Stimulated activated CD8-positive, alpha-beta memory T cell treated with anti-CD3 and anti-CD28 coated beads, Interleukin-4, amount 100 ng/mL, for 4 hours (primary cell): ENCODE measurements at regions not wholly inside any gene's neighbourhood (a gene's known extent, or its start where the extent isn't known, plus 50 kb on each side); places are given as distances from the start of the nearest gene placed in this dataset.

Experiments
- DNase-seq, 2 donors: peaks; one replicate each; pipeline ENCODE4 v3.0.0-alpha.2; 2020; ENCODE audit warnings: low read depth in 2 of 2, low spot score in 1 of 2

DNA sequence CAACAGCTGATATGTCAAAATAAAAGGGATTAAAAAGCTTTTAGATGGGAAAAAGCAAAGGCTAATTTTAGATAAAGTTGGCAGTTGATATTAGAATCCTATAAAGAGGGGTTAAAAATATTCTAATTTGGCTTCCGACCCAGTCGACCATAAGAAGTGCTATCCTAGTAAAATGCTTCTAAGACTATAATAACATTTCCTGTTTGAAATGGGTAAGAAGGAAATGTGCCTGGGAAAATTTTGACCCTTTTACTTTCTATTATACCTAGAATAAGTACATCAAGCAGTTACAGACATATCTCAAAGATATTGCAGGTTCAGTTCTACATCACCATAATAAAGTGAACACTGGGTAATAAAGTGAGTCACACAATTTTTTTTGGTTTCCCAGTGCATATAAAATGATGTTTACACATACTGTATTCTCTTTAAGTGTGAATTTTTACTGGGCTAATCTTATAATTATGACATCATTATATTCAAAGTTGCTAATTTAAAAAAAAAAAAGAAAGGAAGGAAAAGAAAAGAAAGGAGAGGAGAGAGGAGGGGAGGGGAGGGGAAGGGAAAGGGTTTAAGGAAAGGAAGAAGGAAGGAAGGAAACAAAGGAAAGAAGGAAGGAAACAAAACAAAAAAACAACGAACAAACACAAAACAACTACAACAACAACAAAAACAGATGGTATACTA, 308.2 kb upstream of the NR5A2 start:
- DNase-seq = no peak

- DNase-seq = no peak
These were observed 307.0 kb upstream of the NR5A2 start for GRCh38 chr1:199720496-199720895.

DNA sequence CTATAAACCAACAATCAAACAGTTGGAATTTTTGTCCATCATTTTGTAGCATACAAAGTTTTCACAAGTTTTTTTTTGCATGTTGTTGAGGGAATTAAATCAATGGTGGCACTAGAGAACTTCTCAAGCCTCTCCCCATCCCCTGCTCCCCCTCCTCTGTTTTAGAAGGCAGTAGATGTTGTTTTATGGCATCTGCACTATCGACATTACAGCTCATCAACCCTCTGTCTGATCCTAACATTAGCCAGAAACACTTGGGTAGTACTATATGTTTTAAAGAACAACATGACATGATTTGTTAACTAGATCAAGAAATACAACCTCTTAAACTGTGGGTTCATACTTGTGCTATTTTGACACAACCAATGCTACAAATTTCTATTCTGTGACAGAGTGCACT, 306.5 kb upstream of the NR5A2 start:
- DNase-seq = no peak

- no peak for DNase-seq
These were observed 304.1 kb upstream of the NR5A2 start for GRCh38 chr1:199723250-199723956.

- no peak for DNase-seq
These were observed 303.5 kb upstream of the NR5A2 start for GRCh38 chr1:199724049-199724448.

DNA sequence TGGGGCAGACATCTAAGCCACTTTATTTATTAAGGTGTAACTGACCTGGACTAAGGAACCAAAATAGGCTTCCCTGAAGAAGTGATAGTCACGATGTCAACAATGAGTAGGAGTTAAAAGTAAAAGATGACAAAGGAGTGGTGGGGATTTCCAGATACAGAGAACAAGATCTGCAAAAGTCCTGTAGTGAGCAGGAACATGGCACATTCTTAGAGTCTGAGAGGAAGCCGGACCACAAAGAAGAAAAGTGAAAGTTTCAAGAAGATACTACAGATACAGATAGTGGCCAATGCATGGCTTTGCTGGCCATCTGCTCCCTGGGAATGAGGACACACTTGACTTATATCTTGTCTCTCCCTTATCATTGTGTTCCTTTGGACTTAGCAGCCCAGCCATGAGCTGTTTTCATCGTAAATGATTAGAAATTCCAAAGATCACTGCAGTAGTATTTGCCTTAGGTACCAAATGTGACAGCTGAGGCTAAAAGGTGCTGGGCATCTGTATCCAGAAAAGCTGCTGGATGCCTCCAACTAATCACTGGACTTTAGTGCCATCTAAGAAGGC, 302.4 kb upstream of the NR5A2 start:
- DNase-seq = no peak

DNA sequence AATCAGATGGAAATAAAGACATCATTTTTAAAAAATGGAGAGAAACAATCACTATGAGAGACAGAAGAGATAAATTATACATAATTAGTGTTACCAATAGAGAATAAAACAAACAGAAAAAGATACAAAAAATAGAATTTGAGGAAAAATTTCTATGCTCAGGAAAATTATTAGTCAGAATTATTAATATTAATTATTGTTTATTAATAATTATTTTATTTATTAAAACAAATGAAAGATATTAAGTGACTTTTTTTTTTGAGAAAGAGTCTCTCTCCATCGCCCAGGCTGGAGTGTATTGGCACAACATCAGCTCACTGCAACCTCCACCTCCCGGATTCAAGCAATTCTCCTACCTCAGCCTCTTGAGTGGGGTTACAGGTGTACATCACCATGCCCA, 299.8 kb upstream of the NR5A2 start:
- DNase-seq = no peak

DNA sequence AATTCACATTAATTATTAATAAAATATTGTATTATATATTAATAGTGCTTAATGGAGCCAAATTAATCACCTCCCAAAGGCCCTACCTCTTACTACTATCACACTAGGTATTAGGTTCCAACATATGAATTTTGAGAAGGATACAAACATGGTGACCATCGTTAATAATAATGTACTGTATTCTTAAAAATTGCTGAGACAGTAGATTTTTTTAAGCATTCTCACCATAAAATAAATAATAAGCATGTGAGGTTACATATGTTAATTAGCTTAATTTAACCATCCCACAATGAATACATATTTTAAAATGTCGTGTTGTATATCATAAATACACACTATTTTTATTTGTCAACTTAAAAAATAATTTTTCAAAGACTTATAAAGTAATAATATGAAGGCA, 299.2 kb upstream of the NR5A2 start:
- no peak for DNase-seq

DNA sequence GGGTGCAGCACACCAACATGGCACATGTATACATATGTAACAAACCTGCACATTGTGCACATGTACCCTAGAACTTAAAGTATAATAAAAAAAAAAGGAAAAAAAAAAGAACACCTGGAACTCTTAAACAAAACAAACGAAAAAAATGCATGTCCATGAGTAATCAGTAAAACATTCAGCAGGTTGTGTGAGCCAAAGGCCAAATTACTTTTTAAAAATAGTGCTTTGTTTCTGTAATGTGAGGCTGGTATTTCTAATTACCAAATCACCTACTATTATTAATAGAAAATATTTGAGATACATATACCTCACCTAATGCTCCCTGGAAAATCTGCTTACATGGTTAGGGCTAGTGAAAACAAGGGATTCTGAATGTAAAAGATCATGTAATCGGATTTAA, 294.4 kb upstream of the NR5A2 start:
- no peak for DNase-seq

DNA sequence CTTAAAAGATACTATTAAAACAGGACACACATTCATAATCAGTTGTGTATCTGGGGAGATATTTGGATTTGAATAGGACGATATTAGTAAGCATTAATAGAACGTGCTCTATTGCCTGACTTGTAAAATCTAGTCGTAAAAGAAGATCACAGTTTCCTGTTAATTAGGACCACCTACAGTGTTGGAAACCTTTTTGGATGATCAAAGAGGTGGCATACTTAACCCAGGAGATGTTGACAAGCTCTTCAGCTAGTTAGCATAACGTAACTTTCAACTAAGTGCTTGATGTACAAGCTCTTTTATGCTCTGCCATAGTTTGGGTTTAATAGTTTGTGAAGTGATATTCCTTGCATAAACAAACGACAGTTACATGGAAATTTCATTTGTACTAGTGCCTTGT, 293.3 kb upstream of the NR5A2 start:
- DNase-seq = no peak

DNA sequence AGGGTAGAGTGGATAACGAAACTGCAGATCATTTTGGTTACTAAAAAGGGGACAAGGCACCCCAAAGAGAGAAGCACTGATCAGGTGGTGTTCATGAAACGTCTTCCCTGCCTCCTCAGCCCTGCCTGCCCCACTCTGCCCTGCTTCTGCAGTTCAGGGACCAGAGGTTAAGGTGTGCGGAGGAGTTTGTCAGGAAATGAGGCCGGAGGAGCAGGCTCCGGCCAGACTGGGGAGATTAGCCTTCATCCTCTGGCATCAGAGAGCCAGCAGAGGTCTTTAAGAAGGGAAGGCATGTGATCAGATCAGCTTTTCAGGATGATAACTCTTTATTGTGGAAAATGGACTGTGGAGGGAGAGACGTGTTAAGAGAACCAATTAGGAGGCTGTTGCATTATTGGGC, 291.9 kb upstream of the NR5A2 start:
- no peak for DNase-seq

GRCh38 chr1:199736646-199737045, 290.9 kb upstream of the NR5A2 start:
- DNase-seq = no peak

DNA sequence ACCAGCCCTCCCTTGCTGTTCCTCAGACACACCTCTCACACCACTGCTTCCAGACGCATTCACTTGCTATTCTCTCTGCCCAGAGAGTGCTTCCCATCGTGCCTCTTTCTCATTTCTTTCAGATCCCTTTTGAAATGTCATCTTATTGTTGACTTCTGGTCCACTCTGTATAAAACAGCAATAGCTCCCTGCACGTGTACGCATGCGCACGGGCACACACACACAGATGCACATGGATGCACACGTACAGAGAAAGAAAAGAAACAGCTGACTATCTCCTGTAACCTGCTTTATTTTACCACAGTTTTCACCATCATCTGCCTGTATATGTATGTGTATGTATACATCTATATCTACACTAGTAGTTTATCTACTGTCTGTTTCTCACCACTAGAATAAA, 285.9 kb upstream of the NR5A2 start:
- no peak for DNase-seq

DNA sequence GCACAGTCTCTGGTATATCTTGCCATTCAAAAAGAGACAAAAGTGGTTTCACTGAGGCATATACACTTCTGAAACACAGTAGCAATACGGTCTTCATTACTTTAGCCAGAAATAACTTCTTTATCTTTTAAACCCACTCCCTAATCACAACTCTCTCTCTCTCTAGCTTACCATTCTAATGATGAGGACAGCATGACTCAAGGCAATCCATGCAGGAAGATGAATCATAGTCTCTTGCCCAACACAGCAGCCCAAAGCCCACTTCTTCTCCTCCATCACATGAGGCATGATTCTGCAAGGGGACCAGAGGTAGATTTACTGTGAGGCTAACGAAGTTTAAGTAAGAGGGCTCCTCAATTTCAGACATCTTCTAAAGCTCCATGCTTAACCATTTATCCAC, 285.0 kb upstream of the NR5A2 start:
- DNase-seq = no peak

GRCh38 chr1:199743227-199743626, 284.3 kb upstream of the NR5A2 start:
- no peak for DNase-seq

DNA sequence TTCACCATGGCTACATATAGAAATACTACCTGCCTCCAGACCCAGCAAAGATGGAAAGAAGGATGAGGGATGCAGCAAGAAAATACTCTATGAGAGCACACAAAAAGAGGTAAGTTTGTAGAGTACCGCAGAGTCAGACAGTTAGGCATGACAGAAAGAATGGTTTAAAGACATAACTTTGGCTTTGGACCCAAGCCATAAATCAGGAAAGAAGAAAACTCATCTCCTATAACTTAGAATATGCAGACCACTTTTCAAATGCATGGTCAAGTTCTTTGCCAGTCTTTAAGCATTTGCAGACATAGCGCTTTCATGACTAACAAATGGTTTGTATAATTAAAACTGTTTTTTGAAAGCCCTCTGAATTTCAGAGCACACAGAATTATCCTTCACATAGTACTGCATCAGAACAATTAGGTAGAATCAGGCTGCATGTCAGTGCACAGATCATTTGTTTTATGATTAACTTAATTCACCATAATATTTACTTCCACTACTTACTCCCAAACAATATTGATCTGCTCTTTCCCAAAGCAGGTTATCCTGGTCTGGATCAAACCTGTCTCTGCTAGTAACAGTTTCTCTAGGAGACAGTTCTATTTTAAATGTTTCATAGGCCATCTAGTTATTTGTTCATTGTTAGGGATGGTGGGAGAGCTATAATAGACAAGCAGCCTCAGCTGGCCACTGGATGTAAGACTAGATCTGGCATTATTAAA, 280.7 kb upstream of the NR5A2 start:
- no peak for DNase-seq

DNA sequence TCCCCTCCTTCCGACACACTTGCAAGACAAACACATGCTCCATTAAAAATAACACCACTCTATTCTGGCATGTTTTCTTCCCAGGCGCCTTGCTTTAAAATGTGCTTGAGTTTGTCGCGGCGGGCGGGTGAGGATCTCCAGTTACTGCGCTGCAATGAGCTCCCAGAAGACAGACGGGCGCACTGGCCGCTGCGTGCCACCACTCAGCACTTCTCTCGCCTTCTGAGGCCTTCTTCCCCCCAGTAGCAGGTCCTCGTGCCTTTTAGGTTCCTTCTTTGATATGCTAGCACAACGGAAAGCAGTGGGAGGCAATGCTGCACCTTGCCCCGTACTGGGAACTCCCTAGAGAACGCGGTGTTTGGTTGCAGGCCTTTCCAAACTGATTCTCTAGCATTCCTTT, 279.5 kb upstream of the NR5A2 start:
- DNase-seq = no peak

GRCh38 chr1:199751506-199751905, 276.0 kb upstream of the NR5A2 start:
- no peak for DNase-seq

DNA sequence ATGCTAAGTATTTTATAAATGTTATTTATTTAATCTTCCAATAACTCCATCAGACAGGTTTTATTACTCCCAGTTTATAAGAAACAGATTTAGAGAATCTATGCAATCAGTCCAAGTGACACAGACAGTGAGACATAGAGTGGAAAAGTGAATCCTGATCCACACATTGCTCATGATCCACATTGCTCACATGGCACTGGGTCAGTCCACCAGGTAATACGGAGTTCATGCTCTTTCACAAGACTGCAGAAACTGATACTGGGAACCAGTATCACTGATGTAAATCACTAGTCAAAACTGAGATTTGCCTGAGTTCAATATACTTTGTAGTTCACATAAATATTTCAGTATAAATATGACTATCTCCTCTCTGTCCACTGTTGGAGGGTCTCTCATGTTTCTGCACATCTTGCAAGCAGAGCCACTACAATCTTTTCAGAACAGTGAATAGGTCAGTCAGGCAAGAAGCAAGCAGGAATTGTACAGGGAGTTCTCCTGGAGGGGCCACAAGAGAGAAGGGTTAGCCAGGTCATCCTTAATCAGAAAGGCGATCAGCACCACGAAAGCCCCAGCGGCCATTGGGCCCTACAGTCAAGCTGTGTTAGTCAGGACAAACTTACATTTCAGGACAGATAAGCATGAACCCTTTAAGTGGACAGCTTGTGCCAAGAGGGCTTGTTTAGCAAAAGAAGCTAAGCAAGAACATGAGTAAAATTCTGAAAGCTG, 275.4 kb upstream of the NR5A2 start:
- no peak for DNase-seq

DNA sequence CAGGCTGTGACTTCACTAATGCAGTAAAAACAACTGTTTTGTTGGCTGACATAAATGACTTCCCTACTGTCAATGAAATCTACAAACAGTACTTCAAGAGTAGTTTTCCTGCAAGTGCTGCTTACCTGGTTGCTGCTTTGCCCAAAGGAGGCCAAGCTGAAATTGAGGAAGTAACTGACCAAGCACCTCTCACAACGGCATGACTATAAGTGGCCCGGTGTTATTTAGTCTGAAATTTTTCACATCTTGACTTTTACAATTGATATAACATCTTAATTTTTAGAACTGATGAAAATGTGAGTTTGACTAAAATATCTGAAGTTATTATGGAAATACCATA, 274.9 kb upstream of the NR5A2 start:
- no peak for DNase-seq

DNA sequence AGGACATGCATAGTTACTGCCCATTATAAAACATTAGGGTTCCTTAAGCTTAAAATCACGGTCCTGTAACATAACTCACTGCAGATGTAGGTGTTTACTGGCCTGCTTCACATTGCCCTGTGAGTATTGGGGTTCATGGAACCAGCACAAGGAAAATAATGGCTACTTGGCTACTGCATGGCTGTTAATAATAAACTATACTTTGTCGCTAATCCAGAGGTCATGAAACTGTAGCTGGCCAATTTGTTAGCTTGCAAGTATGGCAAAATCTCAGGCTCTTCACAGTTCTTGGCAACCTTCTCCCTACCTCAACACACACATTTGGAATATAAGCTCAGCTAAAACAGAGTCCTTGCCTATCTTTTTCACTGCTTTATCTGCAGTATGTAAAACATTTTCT, 274.0 kb upstream of the NR5A2 start:
- no peak for DNase-seq

DNA sequence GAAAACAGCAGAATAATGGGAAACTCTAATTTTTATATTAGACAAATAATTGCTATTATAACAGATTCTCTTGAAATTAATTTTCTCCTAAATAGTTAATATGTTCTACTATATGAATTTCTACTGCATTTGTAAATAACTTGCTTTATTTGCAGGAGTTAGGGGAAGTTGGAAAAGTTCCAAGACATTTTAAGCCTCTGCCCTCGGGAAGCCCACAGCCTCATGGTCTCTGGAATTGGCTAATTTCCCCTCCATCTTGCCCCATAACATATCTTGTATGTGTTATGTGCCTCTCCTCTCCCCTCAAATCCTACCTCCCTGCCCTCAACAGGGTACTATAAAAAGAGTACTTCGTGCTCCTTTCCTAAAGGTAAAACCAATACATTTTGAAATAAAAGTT, 271.4 kb upstream of the NR5A2 start:
- no peak for DNase-seq
